HG03521 (cell line): ENCODE measurements at regions not wholly inside any gene's neighbourhood (a gene's known extent, or its start where the extent isn't known, plus 50 kb on each side); places are given as distances from the start of the nearest gene placed in this dataset.

ENCODE experiments used
- ATAC-seq: cut with Tn5 transposase; IDR thresholded peaks from one replicate; pipeline ENCODE4 v1.9.1; 2021; ENCODE audit warnings: mild to moderate bottlenecking, moderate library complexity; ENCODE audit not compliant: unreplicated experiment

- ATAC-seq = no peak
Measured at GRCh38 chr18:53757328-53757727, 467.1 kb downstream of the MBD2 start.

- ATAC-seq = no peak
Measured at GRCh38 chr18:53756610-53756972, 467.9 kb downstream of the MBD2 start.

GRCh38 chr18:53755914-53756609 lies 468.4 kb downstream of the MBD2 start:
- no peak for ATAC-seq

GRCh38 chr18:53754154-53754553 lies 470.3 kb downstream of the MBD2 start:
- ATAC-seq = no peak

- no peak for ATAC-seq
Measured at GRCh38 chr18:53753601-53754000, 470.9 kb downstream of the MBD2 start.

DNA sequence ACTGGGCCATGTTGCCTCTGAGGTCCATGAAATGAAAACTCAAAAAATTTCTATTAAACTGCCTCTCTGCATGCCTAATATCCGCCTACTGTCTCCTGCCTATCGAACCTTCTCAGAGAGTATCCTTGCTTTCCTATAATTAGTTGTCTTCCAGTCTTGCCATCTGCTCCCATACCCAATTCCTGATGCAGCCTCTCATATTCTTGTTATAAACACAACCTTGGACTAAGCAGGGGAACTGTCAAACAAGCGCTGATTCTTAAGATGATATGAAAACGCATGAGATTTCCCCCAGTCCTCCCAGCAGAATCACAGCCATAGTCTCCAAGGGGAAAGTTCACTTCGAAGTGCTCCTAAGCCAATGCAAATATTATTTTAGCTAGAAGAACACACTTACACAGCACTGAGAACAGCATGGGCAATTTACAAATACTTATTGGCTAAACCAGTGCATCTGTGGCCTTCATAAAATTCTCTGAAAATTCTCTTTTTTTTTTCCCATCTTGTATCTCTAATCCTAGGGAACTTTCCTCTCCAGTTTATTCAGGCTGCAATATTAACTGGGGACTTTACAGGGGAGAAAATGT lies 471.6 kb downstream of the MBD2 start:
- no peak for ATAC-seq

DNA sequence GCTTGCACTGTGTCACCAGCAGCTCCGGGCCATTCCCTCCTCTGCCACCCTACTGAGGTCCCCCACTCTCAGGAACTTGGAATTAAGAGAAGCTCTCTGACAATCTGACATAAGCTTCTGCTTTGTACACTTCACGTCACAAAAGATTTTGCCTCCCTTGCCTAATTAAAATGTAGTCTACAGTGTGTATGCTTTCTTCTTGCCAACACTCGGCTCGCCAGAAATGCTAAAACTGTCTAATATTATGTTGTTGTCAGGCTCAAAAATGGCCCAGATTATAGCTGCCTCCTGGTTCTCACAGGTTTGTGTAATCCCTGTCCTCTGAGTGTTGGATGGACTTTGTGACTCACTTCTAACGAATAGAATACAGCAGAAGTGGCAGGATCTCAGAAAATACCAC lies 474.7 kb downstream of the MBD2 start:
- ATAC-seq = no peak

DNA sequence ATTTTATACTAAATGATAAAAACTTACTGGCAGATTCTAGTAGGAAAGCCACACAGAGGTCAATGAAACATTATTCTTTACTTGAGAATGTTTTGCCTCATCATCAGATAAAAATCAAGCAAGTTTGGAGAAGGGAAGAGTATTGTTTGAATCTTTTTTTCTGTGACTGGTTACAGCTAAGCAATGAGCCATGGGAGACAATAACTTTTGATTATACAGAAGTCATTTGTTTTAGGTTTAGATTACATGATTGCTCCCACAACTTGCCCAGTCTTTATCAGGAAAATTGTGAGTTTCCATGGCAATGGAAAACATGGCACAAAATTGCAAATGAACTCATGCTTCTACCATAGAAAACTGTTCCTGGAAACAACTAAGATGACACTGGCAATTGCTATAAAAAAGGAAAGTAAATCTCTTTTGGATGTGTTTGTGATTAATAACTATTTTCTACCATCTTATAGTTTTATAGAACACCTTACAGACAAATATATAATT lies 476.8 kb downstream of the MBD2 start:
- ATAC-seq = no peak

- no peak for ATAC-seq
Measured at GRCh38 chr18:53747210-53747609, 477.3 kb downstream of the MBD2 start.

DNA sequence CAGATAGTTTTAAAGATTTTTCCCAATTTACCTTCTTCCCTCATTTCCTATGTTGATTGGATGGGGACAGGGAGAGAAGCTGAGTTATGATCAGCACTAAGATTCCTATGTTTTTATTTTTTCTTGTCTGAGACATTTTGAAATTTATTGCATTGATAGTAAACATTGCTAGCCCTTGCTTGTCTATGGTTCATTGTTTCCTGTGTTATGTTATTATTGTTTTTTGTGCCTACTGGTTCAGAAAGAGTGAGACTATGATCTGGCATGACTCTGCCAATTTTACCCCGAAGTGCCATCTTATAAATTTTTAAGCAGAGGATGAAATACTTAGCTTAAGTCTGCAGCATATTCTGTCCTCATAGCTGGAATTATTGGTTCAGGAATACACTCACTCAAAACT lies 478.5 kb downstream of the MBD2 start:
- no peak for ATAC-seq

DNA sequence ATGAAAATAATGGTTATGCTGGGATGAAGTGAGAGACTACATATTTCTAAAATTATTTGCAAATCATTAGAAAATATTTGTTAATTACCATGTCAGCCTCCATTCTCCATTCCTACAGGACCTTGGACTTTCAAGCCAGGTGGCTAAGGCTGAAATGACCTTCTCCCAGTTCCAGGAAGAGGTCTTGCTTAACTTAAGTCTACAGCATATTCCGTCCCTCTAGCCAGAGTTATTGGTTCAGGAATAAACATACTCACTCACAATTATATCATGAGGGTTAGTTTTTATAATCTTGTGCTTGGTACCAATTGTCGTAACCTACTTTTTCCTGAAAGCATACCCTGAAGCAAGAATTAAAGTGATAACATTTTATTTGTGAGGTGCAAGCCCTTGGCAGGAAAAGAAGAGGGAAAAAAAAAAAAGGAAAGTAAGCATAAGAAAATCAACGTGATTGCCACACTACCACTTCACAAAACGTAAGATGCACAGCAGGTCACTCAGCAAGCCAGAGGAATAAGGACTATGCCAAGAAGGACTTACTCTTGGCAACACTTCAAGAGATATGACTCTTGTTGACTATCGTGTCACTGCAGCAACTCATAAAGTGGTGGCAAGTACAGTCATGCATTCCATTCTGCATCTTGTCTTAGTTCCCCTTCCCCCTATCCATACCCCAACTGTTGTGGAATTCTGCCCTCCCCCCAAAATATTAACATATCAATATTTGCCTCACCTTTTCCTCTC lies 479.1 kb downstream of the MBD2 start:
- no peak for ATAC-seq

- no peak for ATAC-seq
Measured at GRCh38 chr18:53739700-53740099, 484.8 kb downstream of the MBD2 start.

DNA sequence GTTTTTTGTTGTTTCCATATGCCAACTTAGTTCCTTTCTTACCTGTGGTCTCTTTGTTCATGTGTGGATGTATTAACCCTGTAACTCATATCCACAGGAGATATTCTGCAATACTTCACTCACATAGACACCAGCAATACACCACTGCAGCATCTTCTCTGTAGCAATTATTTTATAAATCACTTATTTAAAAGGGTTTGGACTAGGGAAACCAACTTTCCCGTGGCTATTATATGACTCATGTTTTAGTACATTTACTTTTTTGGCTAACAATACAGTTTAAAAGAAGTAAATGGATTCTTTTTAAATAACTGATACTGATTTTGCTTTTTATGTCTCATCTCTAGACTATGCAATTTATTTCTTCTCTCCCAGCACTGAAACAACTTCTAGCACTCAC lies 488.9 kb downstream of the MBD2 start:
- no peak for ATAC-seq

GRCh38 chr18:53715243-53715853 lies 509.1 kb downstream of the MBD2 start:
- ATAC-seq = no peak

- no peak for ATAC-seq
Measured at GRCh38 chr18:53710080-53710479, 514.4 kb downstream of the MBD2 start.

- no peak for ATAC-seq
Measured at GRCh38 chr18:53702480-53702879, 522.0 kb downstream of the MBD2 start.

DNA sequence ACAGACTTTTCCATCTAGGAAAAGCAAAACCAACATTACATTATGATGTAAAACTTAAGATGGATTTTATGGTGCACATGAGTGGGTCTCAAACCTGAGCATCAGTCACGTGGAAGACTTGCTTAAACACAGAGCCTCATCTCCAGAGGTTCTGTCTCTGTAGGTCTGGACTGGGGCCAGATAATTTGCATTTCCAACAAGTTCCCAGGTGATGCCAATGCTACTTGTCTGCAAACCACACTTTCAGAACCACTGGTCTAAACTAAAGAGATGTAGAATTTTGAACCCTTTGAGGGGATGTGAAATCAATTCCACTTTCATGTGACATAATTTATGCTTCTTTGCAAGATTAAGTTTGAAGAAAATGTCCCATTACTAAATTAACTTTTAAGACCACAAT lies 522.8 kb downstream of the MBD2 start:
- no peak for ATAC-seq

GRCh38 chr18:53698907-53699306 lies 525.6 kb downstream of the MBD2 start:
- no peak for ATAC-seq

DNA sequence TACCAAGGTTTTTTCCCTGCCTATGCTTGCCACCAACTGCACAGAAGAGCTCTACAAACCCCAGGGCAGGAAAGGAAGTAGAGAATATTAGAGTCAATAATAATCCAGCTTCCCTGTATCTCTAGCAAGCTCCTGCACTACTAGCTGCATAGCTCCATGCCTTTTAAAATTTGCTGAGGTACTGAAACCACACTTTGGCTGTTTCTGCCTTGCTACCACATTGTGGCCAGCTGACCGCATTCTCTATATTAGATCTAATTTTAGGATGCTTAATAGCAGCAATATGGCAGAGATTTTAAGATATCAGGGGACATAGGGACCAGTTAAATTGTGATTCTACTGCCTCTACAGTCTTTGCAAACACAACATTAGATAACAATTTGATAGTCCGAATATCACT lies 534.6 kb downstream of the MBD2 start:
- no peak for ATAC-seq

DNA sequence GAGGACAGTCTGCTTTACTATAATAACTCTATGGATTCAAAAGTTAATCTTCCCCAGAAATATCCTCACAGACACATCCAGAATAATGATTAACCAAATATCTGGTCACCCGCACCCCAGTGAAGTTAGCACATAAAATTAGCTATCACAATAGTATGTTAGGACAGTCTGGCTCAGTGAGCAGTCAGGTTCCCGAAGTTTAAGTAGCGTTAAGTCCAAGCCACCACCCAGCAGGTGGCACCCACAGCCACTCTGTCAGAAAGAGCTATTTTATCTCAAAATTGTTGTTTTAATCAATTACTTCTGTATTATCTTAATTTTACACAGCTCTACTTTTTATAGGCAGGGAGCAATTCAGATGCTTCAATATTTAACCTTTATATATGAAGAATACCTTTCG lies 537.5 kb downstream of the MBD2 start:
- no peak for ATAC-seq

DNA sequence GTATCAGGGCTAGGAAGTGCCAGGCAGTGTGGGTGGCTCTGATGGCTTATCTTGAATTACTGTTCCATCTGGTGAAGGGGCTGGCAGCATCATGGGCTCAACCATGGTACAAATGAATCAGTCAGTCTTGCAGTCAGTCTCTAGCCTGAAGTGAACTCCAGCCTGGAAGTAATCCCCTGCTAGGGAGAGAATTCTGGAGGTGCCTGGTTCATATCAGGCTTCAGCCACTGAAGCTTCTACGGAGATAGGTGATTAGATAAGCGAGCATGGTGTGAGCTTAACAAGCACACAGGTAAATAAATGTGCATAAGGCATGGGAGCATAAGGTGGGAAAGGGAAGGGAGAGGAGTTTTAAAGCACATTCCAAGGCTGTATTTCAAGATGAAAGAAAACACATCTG lies 541.7 kb downstream of the MBD2 start:
- ATAC-seq = no peak

GRCh38 chr18:53677480-53677879 lies 547.0 kb downstream of the MBD2 start:
- no peak for ATAC-seq
